SU-DHL-6 (cell line): ENCODE measurements at regions not wholly inside any gene's neighbourhood (a gene's known extent, or its start where the extent isn't known, plus 50 kb on each side); places are given as distances from the start of the nearest gene placed in this dataset.

Experiments
- H2AFZ ChIP-seq: fragments of 200-600 bp; sonication (generic); 2 replicates; pipeline ENCODE4 v1.6.1; 2014; ENCODE audit warnings: low read depth, mild to moderate bottlenecking, moderate library complexity, mixed read lengths, antibody characterized with exemption, low read length; ENCODE audit not compliant: severe bottlenecking
- H3F3A ChIP-seq: fragments of 200-600 bp; shearing (Covaris generic); 2 replicates; pipeline ENCODE4 v1.6.0; 2016; ENCODE audit warnings: antibody characterized with exemption, mild to moderate bottlenecking; ENCODE audit not compliant: insufficient read depth
- H3K27ac ChIP-seq: fragments of 200-600 bp; sonication (generic); 2 replicates; pipeline ENCODE4 v1.5.1; 2016; ENCODE audit warnings: low read depth, mild to moderate bottlenecking, low read length, moderate library complexity, mixed read lengths
- H3K27me3 ChIP-seq: fragments of 200-600 bp; sonication (generic), shearing (Covaris generic); 2 replicates; pipeline ENCODE4 v1.6.0; 2014; ENCODE audit warnings: mild to moderate bottlenecking, low read length
- H3K36me3 ChIP-seq: fragments of 200-600 bp; sonication (generic); 2 replicates; pipeline ENCODE4 v1.6.1; 2014; ENCODE audit warnings: mild to moderate bottlenecking, low read length, mixed read lengths
- H3K4me2 ChIP-seq: fragments of 300-600, 200-600 bp; shearing (Covaris generic), sonication (generic); 2 replicates; pipeline ENCODE4 v1.6.0; 2014; ENCODE audit warnings: low read length, low read depth, mild to moderate bottlenecking; ENCODE audit not compliant: poor library complexity, severe bottlenecking
- H3K4me3 ChIP-seq: fragments of 200-600 bp; sonication (generic); 2 replicates; pipeline ENCODE4 v1.5.1; 2014; ENCODE audit warnings: antibody characterized with exemption, low read length, mild to moderate bottlenecking, mixed read lengths; ENCODE audit not compliant: insufficient read depth, poor library complexity, severe bottlenecking
- H3K79me2 ChIP-seq: fragments of 200-600 bp; sonication (generic); 2 replicates; pipeline ENCODE4 v1.6.1; 2014; ENCODE audit warnings: mild to moderate bottlenecking, low read length, moderate library complexity; ENCODE audit not compliant: insufficient read depth
- H3K9ac ChIP-seq: fragments of 200-600 bp; sonication (generic); 2 replicates; pipeline ENCODE4 v1.7.0; 2014; ENCODE audit warnings: mild to moderate bottlenecking, low read length
- H3K9me2 ChIP-seq: fragments of 200-600 bp; sonication (generic); replicated peaks from 2 replicates; pipeline ENCODE4 v1.6.1; 2014; ENCODE audit warnings: low read length; ENCODE audit not compliant: insufficient read depth
- H3K9me3 ChIP-seq: fragments of 200-600 bp; sonication (generic); 2 replicates; pipeline ENCODE4 v1.6.1; 2014; ENCODE audit warnings: low read length, mixed read lengths; ENCODE audit not compliant: insufficient read depth
- H4K20me1 ChIP-seq: fragments of 200-600 bp; sonication (generic); 2 replicates; pipeline ENCODE4 v1.6.1; 2014; ENCODE audit warnings: low read depth, mild to moderate bottlenecking, antibody characterized with exemption, low read length, moderate library complexity, mixed read lengths
- EZH2phosphoT487 ChIP-seq: fragments of 200-600 bp; sonication (generic), shearing (Covaris generic); conservative IDR thresholded peaks from 2 replicates; pipeline ENCODE4 v1.6.1; 2018; ENCODE audit warnings: mild to moderate bottlenecking, antibody characterized with exemption, low read length, moderate library complexity, mixed read lengths
- TF ChIP-seq, protein P1 (sequence below): fragments of 200-600 bp; sonication (generic); IDR thresholded peaks from one replicate; pipeline ENCODE4 v1.5.1; 2017; ENCODE audit warnings: antibody characterized with exemption, mild to moderate bottlenecking, low read length, moderate library complexity; ENCODE audit not compliant: insufficient read depth, poor library complexity, severe bottlenecking

DNA sequence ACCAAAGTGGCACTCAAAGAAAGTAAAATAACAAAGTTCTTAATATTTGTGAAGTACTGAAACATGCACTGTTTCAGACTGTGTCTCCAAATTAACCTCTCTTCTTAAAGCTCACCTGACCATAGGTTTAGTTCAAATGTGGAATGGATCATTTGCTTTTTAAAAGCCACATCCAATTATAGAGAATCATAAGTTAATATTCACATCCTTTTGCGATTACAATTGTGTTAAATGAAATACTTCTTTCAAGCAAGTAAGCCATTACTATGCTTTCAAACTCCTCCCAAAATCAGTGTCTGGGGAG is 95.3 kb upstream of the PTPN13 start:
- Histone ChIP-seq H2AFZ (no peak overlapping the region), H3K27ac (no peak overlapping the region), H3K79me2 (no peaks in the 10 kb centered on the region), H4K20me1 (no peaks in the 10 kb centered on the region), H3K9me3 (no peaks in the 10 kb centered on the region), H3K9ac (no peak overlapping the region), H3K4me2 (no peak overlapping the region), H3K36me3 (no peaks in the 10 kb centered on the region), H3F3A (no peaks in the 10 kb centered on the region), H3K27me3 (no peaks in the 10 kb centered on the region), H3K4me3 (no peak overlapping the region), H3K9me2 (no peaks in the 10 kb centered on the region)
- TF ChIP-seq, protein P1, sequence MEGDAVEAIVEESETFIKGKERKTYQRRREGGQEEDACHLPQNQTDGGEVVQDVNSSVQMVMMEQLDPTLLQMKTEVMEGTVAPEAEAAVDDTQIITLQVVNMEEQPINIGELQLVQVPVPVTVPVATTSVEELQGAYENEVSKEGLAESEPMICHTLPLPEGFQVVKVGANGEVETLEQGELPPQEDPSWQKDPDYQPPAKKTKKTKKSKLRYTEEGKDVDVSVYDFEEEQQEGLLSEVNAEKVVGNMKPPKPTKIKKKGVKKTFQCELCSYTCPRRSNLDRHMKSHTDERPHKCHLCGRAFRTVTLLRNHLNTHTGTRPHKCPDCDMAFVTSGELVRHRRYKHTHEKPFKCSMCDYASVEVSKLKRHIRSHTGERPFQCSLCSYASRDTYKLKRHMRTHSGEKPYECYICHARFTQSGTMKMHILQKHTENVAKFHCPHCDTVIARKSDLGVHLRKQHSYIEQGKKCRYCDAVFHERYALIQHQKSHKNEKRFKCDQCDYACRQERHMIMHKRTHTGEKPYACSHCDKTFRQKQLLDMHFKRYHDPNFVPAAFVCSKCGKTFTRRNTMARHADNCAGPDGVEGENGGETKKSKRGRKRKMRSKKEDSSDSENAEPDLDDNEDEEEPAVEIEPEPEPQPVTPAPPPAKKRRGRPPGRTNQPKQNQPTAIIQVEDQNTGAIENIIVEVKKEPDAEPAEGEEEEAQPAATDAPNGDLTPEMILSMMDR = no peak
- no peak for TF ChIP-seq EZH2phosphoT487

DNA sequence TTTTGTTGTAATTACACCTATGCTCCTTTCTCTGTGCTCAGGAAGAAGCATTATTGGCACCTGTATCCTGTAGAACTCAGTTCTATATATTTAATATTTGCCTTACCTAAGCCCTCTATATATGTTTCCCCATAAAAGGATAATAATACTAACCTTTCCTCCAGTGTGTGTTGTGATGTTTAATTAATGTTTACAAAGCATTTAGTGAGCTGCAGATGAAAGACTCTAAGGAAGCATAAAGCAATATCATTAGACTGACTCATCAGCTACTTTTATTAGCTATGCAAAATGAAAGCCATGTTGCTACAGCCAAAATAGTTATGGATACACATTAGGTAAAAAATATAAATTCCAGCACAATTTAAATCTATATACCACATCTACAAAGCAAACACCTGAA is 93.6 kb upstream of the PTPN13 start:
- H4K20me1 ChIP-seq = no peaks in the 10 kb centered on the region
- no peak for TF ChIP-seq EZH2phosphoT487
- TF ChIP-seq, protein P1 = no peak
- no peaks in the 10 kb centered on the region for H3K9me3 ChIP-seq
- no peaks in the 10 kb centered on the region for H3F3A ChIP-seq
- H2AFZ ChIP-seq = no peak overlapping the region
- H3K79me2 ChIP-seq = no peaks in the 10 kb centered on the region
- no peak overlapping the region for H3K9ac ChIP-seq
- H3K27ac ChIP-seq = no peak overlapping the region
- no peaks in the 10 kb centered on the region for H3K36me3 ChIP-seq
- no peaks in the 10 kb centered on the region for H3K9me2 ChIP-seq
- H3K27me3 ChIP-seq = no peaks in the 10 kb centered on the region
- no peak overlapping the region for H3K4me3 ChIP-seq
- no peak overlapping the region for H3K4me2 ChIP-seq

DNA sequence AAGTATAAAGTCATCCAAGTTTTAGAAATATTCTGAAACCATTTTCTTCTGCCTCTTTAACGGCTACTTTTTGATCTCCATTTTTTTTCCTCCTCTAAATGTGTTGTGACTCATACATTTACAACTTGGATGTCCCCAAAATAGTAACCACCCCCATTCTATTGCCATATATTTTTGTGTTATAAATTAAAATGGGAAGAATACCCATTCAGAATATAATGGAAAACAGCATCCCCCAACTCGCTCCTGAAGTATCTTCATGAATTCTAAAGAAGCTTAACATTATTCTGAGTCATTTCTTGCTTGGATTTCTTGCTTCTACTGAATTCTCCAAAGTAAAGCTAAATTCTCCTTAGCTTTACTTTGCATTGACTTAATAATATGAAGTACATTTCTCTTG is 92.0 kb upstream of the PTPN13 start:
- Histone ChIP-seq H3K36me3 (no peaks in the 10 kb centered on the region), H3K9me3 (no peaks in the 10 kb centered on the region), H3K79me2 (no peaks in the 10 kb centered on the region), H4K20me1 (no peaks in the 10 kb centered on the region), H3K4me2 (no peak overlapping the region), H3K9me2 (no peaks in the 10 kb centered on the region), H3K27me3 (no peaks in the 10 kb centered on the region), H3K27ac (no peak overlapping the region), H3F3A (no peaks in the 10 kb centered on the region), H3K9ac (no peak overlapping the region), H3K4me3 (no peak overlapping the region), H2AFZ (no peak overlapping the region)
- no peak for TF ChIP-seq EZH2phosphoT487
- TF ChIP-seq, protein P1 = no peak

DNA sequence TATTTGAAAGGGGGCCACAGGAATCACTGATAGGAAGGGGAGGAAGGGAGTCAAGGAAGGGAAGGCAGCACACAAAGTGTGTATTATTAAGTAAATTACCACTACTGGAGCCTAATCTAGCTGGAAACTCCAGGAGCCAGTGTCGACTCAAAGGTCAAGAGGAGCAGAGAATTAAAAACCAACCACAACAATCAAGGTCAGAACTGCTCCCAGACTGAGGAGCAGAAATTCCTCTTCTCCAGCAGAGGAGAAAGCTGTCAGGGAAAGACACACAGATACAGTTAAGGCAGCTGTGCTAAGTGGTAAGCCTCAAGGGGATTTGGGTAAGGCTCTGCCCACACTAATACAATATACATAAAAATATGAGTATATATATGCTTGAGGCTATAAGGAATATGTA is 87.5 kb upstream of the PTPN13 start:
- no peak overlapping the region for H3K4me2 ChIP-seq
- H2AFZ ChIP-seq = no peak overlapping the region
- no peak overlapping the region for H3K4me3 ChIP-seq

More for the DNA sequence above, 87.5 kb upstream of the PTPN13 start:
- Histone ChIP-seq H3K9me2 (no peaks in the 10 kb centered on the region), H3K27me3 (no peaks in the 10 kb centered on the region), H3K36me3 (no peaks in the 10 kb centered on the region), H3K27ac (no peak overlapping the region), H3K9ac (no peak overlapping the region), H4K20me1 (no peaks in the 10 kb centered on the region), H3K79me2 (no peaks in the 10 kb centered on the region), H3F3A (no peaks in the 10 kb centered on the region), H3K9me3 (no peaks in the 10 kb centered on the region)
- TF ChIP-seq EZH2phosphoT487 = no peak
- TF ChIP-seq, protein P1 = no peak
